ENCODE measurements at regions not wholly inside any gene's neighbourhood (a gene's known extent, or its start where the extent isn't known, plus 50 kb on each side); places are given as distances from the start of the nearest gene placed in this dataset.

DNA sequence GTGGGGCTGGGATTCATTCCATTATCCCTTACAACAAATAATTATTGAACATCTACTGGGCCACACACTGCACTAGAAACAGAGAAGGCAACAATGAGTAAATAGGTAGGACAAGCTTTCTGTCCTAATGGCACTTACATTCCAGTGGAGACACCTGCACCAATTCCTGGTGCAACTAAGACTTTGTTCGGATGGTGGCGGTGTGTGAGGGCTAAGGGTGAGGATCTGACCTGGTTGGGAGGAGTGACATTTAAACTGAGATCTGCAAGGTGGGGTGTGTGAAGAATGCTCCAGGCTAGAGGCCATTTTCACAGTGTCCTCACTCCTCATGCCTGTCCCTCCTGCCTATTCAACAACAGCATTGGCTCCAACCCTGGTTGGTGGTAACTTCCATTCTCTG lies 510.0 kb downstream of the XYLT1 start:
- TF ChIP-seq CTCF (IDR thresholded peaks at IDR 0.05; ENCODE audit: insufficient read depth, low read length, poor library complexity, severe bottlenecking) (no peak), EZH2phosphoT487 (conservative IDR thresholded peaks at IDR 0.05; ENCODE audit: low read length) (no peak)

Data from SU-DHL-6 (cell line).